ENCODE measurements at regions not wholly inside any gene's neighbourhood (a gene's known extent, or its start where the extent isn't known, plus 50 kb on each side); places are given as distances from the start of the nearest gene placed in this dataset.

DNA sequence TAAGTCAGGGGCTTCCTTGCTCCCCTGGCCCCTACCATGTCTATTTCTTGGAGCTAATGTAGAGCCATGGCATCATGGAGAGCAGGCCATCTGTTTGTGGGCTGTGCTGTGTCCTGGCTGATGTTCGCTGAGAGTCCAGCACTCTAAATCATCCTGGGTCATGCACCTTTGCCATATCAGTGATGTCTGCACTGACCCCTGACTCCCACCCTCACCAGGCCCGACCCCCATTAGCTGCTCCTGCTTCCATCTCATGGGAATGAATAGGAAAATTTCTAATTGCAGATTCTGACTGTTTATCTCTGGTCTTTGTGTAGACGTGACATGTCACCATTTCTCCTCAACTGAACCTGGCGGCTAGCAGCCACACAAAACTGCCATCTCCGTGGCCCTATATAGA, 236.9 kb downstream of the NSG2 start:
- no peak for DNase-seq (ENCODE audit: extremely low read depth, low read depth, low spot score)

GRCh38 chr5:174283211-174284005, 237.9 kb downstream of the NSG2 start:
- DNase-seq (ENCODE audit: extremely low read depth, low read depth, low spot score): no peak

DNA sequence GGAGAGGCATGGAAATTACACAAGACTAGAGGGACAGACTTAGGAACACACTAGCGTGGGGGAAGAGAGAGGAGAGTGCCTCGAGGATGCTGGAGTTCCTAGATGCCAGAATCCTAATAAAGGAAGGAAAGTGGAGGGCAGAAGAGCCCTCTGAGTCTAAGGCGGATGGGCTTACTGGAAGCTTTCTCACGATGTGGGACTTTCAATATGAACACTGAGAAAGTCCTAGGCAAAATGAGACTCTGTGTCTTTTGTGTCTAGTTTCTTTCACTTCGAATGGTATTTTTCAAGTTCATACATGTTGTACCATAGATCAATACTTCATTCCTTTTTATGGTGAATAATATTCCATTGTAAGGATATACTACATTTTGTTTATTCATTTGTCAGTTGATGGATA, 239.4 kb downstream of the NSG2 start:
- no peak for DNase-seq (ENCODE audit: extremely low read depth, low read depth, low spot score)

GRCh38 chr5:174287761-174288160, 242.3 kb downstream of the NSG2 start:
- DNase-seq (ENCODE audit: extremely low read depth, low read depth, low spot score): no peak

DNA sequence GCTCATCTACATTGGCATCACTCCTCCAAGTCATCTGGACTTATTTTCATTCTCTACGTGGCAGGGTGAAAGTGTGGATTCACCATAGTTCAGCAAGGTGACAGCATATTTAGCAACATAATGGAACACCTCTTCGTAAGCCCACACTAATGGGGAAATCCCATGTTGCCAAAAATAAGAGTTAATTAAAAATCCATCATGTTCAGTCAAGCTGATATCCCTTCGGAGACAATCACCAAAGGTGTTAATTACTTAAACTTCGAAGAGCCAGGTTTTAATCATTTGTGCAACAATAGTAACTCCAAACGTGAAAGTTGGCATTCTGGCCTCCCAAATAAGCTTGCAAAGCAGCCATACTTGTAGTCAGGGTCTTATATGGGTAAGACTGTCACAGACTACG, 242.9 kb downstream of the NSG2 start:
- no peak for DNase-seq (ENCODE audit: extremely low read depth, low read depth, low spot score)

DNA sequence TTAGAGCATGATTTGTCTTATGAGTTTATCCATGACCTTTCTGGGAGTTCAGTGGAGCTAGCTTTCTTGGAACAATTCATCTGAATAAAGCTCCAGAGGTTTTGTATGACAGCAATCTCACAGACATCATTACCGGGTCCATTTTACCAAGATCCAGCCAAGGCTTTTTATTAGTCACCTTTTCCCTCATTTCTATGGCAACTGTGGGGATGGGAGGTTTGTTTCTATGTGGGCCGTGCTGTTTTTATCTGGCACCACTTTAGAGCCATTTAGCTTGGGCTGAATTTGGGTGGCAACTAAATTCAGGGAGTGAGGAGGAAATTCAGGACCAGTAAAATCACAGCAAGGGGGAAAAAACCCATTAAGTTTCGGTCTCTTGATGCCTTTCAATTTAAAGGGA, 245.7 kb downstream of the NSG2 start:
- DNase-seq (ENCODE audit: extremely low read depth, low read depth, low spot score): no peak

- no peak for DNase-seq (ENCODE audit: extremely low read depth, low read depth, low spot score)
Observed at GRCh38 chr5:174292348-174292747, 246.8 kb downstream of the NSG2 start.

DNA sequence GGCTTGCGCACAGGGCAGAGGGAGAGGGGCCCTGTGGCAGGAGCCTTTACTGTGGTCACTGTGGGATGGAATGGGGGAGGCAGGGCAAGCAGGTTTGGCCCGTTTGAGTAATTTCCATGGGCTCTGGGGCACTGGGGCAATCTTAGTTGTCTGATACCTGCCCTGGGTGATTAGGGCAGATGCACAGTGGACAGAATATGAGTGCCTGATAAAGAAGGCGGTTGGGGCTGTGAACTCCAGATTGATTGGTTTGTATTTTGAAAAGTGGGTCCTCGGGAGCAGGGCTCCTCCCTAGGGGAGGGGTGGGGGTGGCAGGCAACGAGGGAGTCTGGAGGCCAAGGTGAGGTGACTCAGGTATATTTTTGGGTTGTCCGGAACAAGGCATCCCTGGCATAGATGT, 247.5 kb downstream of the NSG2 start:
- no peak for DNase-seq (ENCODE audit: extremely low read depth, low read depth, low spot score)

- DNase-seq (ENCODE audit: extremely low read depth, low read depth, low spot score): no peak
Observed at GRCh38 chr5:174293481-174293880, 248.0 kb downstream of the NSG2 start.

- DNase-seq (ENCODE audit: extremely low read depth, low read depth, low spot score): no peak
Observed at GRCh38 chr5:174294891-174295620, 249.6 kb downstream of the NSG2 start.

- no peak for DNase-seq (ENCODE audit: extremely low read depth, low read depth, low spot score)
Observed at GRCh38 chr5:174295702-174296436, 250.4 kb downstream of the NSG2 start.

DNA sequence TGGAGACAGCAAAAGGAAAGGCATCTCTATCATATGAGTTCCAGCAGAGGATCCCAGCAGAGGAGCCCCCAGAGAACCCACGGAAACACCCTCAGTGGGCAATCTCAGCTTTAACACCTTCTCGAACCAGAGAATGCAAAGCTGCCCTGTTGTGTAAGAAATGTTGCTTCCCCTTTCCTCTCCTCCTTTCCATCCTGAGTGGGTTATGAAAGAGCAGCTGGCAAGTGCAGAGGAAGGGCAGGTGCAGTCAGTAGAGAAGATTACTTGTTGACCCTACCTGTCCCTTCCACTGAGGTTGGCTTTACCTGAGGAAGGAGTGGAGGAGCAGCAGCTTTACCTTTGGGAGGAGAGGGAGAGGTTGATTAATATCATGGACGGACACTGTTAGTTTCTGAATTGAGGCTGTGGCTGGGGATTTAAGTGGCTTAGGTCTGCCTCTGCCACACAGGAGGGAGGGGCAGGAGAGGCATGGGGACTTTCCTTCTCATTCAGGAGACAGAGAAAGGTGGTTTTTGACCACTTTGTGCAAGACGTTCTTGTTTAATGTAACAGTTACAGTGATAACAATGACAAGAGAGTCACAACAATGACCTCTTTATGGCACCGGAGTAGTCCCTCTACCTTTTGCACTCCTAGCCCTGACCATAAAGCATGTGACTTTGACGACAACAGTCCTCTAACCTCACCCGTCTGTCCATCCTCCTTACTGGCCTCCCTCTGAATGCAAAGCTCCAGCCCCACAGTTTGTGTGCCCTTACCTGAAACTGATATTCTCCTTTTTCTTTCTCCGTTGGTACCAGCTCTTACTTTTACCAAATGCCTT, 254.8 kb downstream of the NSG2 start:
- no peak for DNase-seq (ENCODE audit: extremely low read depth, low read depth, low spot score)

- no peak for DNase-seq (ENCODE audit: extremely low read depth, low read depth, low spot score)
Observed at GRCh38 chr5:174300941-174301761, 255.6 kb downstream of the NSG2 start.

DNA sequence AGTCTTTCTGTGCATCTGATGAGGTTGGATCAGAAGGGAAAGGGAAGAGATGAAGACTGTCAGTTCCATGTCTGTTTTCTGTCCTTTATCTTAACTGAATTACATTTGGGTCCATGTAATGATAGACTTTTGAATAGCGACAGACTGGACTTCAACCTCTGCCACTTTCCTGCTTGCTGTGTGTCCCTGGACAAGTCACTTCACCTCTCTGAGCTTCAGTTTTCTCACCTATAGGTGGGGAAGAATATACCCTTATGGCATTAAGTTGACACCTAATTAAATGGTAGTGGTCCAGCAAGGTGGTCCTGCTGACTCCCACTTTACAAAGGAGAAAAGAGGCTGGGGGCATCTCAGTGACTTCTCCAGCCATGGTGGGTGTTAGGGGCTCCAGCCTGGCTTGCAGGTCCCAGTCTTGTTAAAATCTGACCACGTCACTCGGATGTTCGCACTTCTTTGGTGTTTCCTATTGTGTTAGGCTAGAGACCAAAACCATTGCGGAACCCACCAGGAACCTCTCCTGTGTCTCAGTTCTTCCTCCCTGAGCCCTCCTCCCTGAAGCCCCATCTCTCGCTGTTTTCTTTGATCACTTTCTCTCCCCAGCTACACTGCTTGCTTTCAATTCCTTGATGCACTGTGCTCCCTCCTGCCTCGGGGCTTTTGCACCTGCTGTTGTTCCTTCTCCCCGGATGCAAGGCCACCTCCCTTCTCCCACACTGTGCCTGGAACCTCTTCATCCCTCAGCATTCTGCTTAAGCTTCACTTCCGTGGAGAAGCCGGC, 256.5 kb downstream of the NSG2 start:
- no peak for DNase-seq (ENCODE audit: extremely low read depth, low read depth, low spot score)

- DNase-seq (ENCODE audit: extremely low read depth, low read depth, low spot score): no peak
Observed at GRCh38 chr5:174303035-174303434, 257.5 kb downstream of the NSG2 start.

DNA sequence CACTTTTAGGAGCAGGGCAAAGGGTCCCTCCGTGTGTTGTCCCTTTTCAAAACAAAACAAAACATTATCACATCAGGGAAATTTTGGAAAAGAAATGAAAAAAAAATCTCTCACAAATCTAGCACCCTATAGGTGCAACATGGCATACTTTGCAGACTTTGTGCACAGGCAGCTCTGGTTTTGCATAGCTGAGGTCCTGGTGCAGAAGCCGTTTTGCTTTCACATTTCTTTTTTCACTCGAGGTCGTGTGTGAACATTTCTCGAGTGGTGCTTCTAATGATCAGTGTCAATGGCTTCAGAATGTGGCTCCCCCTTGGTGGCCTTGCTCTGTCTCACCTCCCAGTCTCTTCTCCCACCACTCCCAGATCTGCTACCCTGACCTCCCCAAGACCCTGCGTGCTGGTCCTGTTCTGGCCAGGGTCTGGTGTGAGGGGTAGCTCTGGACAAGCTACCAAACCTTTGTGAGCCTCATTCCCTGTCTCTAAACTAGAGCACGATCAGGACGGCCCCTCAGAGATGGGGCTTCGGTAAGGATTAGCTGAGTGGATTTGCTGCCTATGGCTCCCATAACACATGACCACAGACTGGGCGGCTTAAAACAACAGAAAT, 258.0 kb downstream of the NSG2 start:
- no peak for DNase-seq (ENCODE audit: extremely low read depth, low read depth, low spot score)

GRCh38 chr5:174305241-174305681, 259.8 kb downstream of the NSG2 start:
- no peak for DNase-seq (ENCODE audit: extremely low read depth, low read depth, low spot score)

DNA sequence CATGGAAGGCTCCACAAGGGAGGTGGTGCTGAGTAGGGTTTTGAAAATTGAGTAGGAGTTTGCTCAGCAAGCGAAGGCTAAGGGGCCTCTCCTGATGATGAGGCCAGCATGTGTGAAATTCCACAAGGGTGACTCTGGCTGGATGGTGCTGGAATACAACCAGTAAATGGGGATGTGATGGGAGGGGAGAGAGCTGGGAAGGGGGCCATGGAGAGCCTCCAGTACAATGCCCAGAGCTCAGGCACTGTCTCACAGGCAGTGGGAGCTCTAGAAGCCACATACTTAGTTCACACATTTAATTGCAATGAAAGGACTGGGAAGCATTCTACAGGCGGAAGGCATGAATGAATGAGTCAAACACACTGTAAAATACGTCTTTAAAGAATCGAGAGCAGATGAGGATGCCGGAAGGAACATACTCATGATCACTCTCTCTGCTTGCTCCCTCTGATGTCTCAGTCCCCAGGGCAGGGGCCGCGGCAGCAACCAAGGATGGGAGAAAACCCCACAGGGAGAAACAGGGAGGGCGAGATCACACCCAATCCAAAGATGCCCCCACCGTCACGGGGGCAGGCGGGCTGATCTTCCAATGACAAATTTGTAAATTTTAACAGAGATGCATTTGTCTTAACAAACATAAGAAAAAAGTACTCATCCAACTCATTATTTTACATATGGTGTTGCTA, 261.0 kb downstream of the NSG2 start:
- no peak for DNase-seq (ENCODE audit: extremely low read depth, low read depth, low spot score)
